ENCODE measurements at regions not wholly inside any gene's neighbourhood (a gene's known extent, or its start where the extent isn't known, plus 50 kb on each side); places are given as distances from the start of the nearest gene placed in this dataset.

GRCh38 chr20:12512755-12513154 is 496.0 kb upstream of the SPTLC3 start:
- no peak for TF ChIP-seq CTCF (IDR thresholded peaks at IDR 0.05; ENCODE audit: low read length)
- no peak for TF ChIP-seq EZH2 (IDR thresholded peaks at IDR 0.05; ENCODE audit: borderline replicate concordance, low read length)
